SK-N-SH treated with all-trans-retinoic acid at 6 μM for 48 hours (cell line): ENCODE measurements at regions not wholly inside any gene's neighbourhood (a gene's known extent, or its start where the extent isn't known, plus 50 kb on each side); places are given as distances from the start of the nearest gene placed in this dataset.

Experiments used
- ATAC-seq: fragments of 200-7000 bp; cut with Tn5 transposase; 3 replicates; pipeline ENCODE4 v1.9.1; 2020; ENCODE audit warnings: mild to moderate bottlenecking, moderate library complexity
- ARNTL ChIP-seq: fragments of 450-650 bp; formaldehyde crosslinking; IDR thresholded peaks from 2 replicates; pipeline ENCODE4 v1.5.0; 2020; ENCODE audit warnings: low read depth, mild to moderate bottlenecking, moderate library complexity, borderline replicate concordance
- BACH2 ChIP-seq: fragments of 250-450 bp; sonication (Bioruptor Pico); IDR thresholded peaks from 2 replicates; pipeline ENCODE4 v1.9.0; 2021; ENCODE audit warnings: mild to moderate bottlenecking, borderline replicate concordance
- CSDC2 ChIP-seq: fragments of 250-450 bp; sonication (Bioruptor Pico); IDR thresholded peaks from 2 replicates; pipeline ENCODE4 v1.5.0; 2020; ENCODE audit warnings: mild to moderate bottlenecking, moderate library complexity
- ESRRG ChIP-seq: fragments of 250-450 bp; sonication (Bioruptor Pico); IDR thresholded peaks from 2 replicates; pipeline ENCODE4 v1.6.1; 2021; ENCODE audit warnings: mild to moderate bottlenecking
- GLIS3 ChIP-seq: fragments of 250-450 bp; sonication (Bioruptor Pico); IDR thresholded peaks from 2 replicates; pipeline ENCODE4 v1.5.0; 2020; ENCODE audit warnings: mild to moderate bottlenecking, moderate library complexity
- ISL1 ChIP-seq: fragments of 250-450 bp; sonication (Bioruptor Pico); IDR thresholded peaks from 2 replicates; pipeline ENCODE4 v2.1.2; 2022; ENCODE audit warnings: mild to moderate bottlenecking, moderate library complexity
- OSR1 ChIP-seq: fragments of 250-450 bp; sonication (Bioruptor Pico); IDR thresholded peaks from 2 replicates; pipeline ENCODE4 v1.8.0; 2022; ENCODE audit warnings: moderate library complexity, mild to moderate bottlenecking, inconsistent platforms
- POU6F1 ChIP-seq: fragments of 250-450 bp; sonication (Bioruptor Pico); IDR thresholded peaks from 2 replicates; pipeline ENCODE4 v1.8.0; 2021; ENCODE audit warnings: low read depth, mild to moderate bottlenecking, moderate library complexity, borderline replicate concordance
- PPARA ChIP-seq: fragments of 250-450 bp; sonication (Bioruptor Pico); IDR thresholded peaks from 2 replicates; pipeline ENCODE4 v1.5.0; 2020; ENCODE audit warnings: mild to moderate bottlenecking, borderline replicate concordance
- RARB ChIP-seq: fragments of 250-450 bp; sonication (Bioruptor Pico); IDR thresholded peaks from 2 replicates; pipeline ENCODE4 v1.8.0; 2021; ENCODE audit warnings: mild to moderate bottlenecking, moderate library complexity
- SNAI2 ChIP-seq: fragments of 250-450 bp; sonication (Bioruptor Pico); IDR thresholded peaks from 2 replicates; pipeline ENCODE4 v1.5.0; 2020; ENCODE audit warnings: mild to moderate bottlenecking, moderate library complexity
- ZC3H10 ChIP-seq: fragments of 250-450 bp; sonication (Bioruptor Pico); IDR thresholded peaks from 2 replicates; pipeline ENCODE4 v1.5.1; 2021; ENCODE audit warnings: mild to moderate bottlenecking, moderate library complexity
- ZFP3 ChIP-seq: fragments of 250-450 bp; sonication (Bioruptor Pico); IDR thresholded peaks from 2 replicates; pipeline ENCODE4 v1.5.0; 2020; ENCODE audit warnings: mild to moderate bottlenecking, moderate library complexity
- ZFP30 ChIP-seq: fragments of 450-650 bp; formaldehyde crosslinking; IDR thresholded peaks from 2 replicates; pipeline ENCODE4 v1.5.0; 2022; ENCODE audit warnings: mild to moderate bottlenecking, moderate library complexity
- ZNF565 ChIP-seq: fragments of 450-650 bp; formaldehyde crosslinking; conservative IDR thresholded peaks from 2 replicates; pipeline ENCODE4 v1.5.0; 2020; ENCODE audit warnings: low read depth, mild to moderate bottlenecking, moderate library complexity
- ZNF70 ChIP-seq: fragments of 450-650 bp; formaldehyde crosslinking; IDR thresholded peaks from 2 replicates; pipeline ENCODE4 v1.5.0; 2020; ENCODE audit warnings: mild to moderate bottlenecking, moderate library complexity
- ZNF8 ChIP-seq: fragments of 450-650 bp; formaldehyde crosslinking; IDR thresholded peaks from 2 replicates; pipeline ENCODE4 v1.5.0; 2020; ENCODE audit warnings: mild to moderate bottlenecking, moderate library complexity
- TF ChIP-seq, protein P1 (sequence below): fragments of 250-450 bp; sonication (Bioruptor Pico); IDR thresholded peaks from 2 replicates; pipeline ENCODE4 v1.5.0; 2020; ENCODE audit warnings: mild to moderate bottlenecking, moderate library complexity
- TF ChIP-seq, protein P2 (sequence below): fragments of 250-450 bp; sonication (Bioruptor Pico); IDR thresholded peaks from 2 replicates; pipeline ENCODE4 v1.5.1; 2021; ENCODE audit warnings: mild to moderate bottlenecking, moderate library complexity
- TF ChIP-seq, protein P3 (sequence below): fragments of 250-450 bp; sonication (Bioruptor Pico); IDR thresholded peaks from 2 replicates; pipeline ENCODE4 v1.5.1; 2020; ENCODE audit warnings: low read depth, mild to moderate bottlenecking, moderate library complexity

DNA sequence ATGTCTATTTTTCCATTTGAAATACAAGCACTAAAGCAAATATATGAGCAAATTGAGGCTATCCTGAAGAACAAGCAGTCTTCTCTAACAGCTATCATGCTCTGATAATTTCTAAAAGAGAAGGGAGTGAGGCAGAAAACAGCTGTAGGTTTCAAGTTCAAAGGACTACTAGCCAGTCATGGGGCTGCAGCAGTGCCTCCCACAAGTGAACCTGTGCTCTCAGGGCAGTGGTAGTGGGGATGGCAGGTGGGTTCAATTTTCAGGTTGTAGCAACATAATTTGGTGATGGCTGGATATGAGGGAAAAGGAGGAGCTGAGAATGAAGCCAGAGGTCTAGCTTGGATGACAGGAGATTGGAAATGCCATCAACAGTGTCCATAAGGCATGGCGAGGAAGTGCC is 93.5 kb upstream of the ARHGAP20 start:
- no peak for ATAC-seq

DNA sequence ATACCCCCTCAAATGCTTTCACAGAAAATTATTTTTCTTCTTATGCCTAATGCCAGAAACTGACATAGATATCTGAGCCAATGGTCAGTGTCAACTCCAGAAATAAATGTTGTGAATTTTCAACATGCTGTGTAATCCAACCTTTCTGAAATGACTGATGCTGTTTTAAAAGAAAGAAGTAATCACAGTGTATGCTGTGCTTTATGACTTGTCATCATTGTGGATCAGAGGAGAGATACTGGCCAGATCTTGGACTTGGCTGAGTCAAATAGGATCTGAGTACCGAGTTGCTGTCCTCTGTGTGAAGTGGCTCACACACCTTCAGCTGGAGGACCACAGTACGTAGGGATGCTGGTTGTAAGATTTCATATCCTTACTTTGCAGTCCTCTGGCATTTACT is 89.9 kb upstream of the ARHGAP20 start:
- no peak for ATAC-seq
- no peak for TF ChIP-seq ARNTL
- TF ChIP-seq, all 23 proteins: peak for 0

More for the DNA sequence above, 93.5 kb upstream of the ARHGAP20 start:
- TF ChIP-seq CSDC2 (CRISPR knock-in tag) (no peak), POU6F1 (CRISPR knock-in tag) (no peak), PPARA (no peak), OSR1 (CRISPR knock-in tag) (no peak), ISL1 (no peak), GLIS3 (no peak)
- TF ChIP-seq, protein P1, sequence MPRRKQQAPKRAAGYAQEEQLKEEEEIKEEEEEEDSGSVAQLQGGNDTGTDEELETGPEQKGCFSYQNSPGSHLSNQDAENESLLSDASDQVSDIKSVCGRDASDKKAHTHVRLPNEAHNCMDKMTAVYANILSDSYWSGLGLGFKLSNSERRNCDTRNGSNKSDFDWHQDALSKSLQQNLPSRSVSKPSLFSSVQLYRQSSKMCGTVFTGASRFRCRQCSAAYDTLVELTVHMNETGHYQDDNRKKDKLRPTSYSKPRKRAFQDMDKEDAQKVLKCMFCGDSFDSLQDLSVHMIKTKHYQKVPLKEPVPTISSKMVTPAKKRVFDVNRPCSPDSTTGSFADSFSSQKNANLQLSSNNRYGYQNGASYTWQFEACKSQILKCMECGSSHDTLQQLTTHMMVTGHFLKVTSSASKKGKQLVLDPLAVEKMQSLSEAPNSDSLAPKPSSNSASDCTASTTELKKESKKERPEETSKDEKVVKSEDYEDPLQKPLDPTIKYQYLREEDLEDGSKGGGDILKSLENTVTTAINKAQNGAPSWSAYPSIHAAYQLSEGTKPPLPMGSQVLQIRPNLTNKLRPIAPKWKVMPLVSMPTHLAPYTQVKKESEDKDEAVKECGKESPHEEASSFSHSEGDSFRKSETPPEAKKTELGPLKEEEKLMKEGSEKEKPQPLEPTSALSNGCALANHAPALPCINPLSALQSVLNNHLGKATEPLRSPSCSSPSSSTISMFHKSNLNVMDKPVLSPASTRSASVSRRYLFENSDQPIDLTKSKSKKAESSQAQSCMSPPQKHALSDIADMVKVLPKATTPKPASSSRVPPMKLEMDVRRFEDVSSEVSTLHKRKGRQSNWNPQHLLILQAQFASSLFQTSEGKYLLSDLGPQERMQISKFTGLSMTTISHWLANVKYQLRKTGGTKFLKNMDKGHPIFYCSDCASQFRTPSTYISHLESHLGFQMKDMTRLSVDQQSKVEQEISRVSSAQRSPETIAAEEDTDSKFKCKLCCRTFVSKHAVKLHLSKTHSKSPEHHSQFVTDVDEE = no peak

GRCh38 chr11:110801328-110801727 is 89.1 kb upstream of the ARHGAP20 start:
- TF ChIP-seq ZNF565 (CRISPR knock-in tag) = no peak
- TF ChIP-seq ESRRG (CRISPR knock-in tag) = no peak
- TF ChIP-seq ZFP3 (CRISPR knock-in tag) = no peak
- no peak for TF ChIP-seq BACH2
- TF ChIP-seq SNAI2 (CRISPR knock-in tag) = no peak
- TF ChIP-seq PPARA = no peak
- TF ChIP-seq ZNF70 (CRISPR knock-in tag) = no peak
- TF ChIP-seq, protein P1 = no peak
- TF ChIP-seq POU6F1 (CRISPR knock-in tag) = no peak
- TF ChIP-seq, protein P2, sequence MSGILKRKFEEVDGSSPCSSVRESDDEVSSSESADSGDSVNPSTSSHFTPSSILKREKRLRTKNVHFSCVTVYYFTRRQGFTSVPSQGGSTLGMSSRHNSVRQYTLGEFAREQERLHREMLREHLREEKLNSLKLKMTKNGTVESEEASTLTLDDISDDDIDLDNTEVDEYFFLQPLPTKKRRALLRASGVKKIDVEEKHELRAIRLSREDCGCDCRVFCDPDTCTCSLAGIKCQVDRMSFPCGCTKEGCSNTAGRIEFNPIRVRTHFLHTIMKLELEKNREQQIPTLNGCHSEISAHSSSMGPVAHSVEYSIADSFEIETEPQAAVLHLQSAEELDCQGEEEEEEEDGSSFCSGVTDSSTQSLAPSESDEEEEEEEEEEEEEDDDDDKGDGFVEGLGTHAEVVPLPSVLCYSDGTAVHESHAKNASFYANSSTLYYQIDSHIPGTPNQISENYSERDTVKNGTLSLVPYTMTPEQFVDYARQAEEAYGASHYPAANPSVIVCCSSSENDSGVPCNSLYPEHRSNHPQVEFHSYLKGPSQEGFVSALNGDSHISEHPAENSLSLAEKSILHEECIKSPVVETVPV = no peak
- TF ChIP-seq ZC3H10 (CRISPR knock-in tag) = no peak
- TF ChIP-seq ZFP30 = no peak
- no peak for TF ChIP-seq ZNF8 (CRISPR knock-in tag)
- TF ChIP-seq CSDC2 (CRISPR knock-in tag) = no peak
- TF ChIP-seq GLIS3 = no peak
- TF ChIP-seq, protein P3, sequence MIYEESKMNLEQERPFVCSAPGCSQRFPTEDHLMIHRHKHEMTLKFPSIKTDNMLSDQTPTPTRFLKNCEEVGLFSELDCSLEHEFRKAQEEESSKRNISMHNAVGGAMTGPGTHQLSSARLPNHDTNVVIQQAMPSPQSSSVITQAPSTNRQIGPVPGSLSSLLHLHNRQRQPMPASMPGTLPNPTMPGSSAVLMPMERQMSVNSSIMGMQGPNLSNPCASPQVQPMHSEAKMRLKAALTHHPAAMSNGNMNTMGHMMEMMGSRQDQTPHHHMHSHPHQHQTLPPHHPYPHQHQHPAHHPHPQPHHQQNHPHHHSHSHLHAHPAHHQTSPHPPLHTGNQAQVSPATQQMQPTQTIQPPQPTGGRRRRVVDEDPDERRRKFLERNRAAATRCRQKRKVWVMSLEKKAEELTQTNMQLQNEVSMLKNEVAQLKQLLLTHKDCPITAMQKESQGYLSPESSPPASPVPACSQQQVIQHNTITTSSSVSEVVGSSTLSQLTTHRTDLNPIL (CRISPR knock-in tag) = no peak
- TF ChIP-seq ISL1 = no peak
- TF ChIP-seq RARB (CRISPR knock-in tag) = no peak
- no peak for TF ChIP-seq OSR1 (CRISPR knock-in tag)
- ATAC-seq = no peak
